Amniotic epithelial cell (primary cell): ENCODE measurements at regions not wholly inside any gene's neighbourhood (a gene's known extent, or its start where the extent isn't known, plus 50 kb on each side); places are given as distances from the start of the nearest gene placed in this dataset.

Experiments used
- DNase-seq: peaks from one replicate; pipeline ENCODE4 v3.0.0-alpha.2; 2010; ENCODE audit warnings: low read depth

GRCh38 chr5:103498800-103499551 is 63.6 kb downstream of the NUDT12 start:
- no peak for DNase-seq

- DNase-seq: no peak
Observed at GRCh38 chr5:103498211-103498610, 64.4 kb downstream of the NUDT12 start.

- no peak for DNase-seq
Observed at GRCh38 chr5:103497781-103498180, 64.8 kb downstream of the NUDT12 start.

- no peak for DNase-seq
Observed at GRCh38 chr5:103490030-103490739, 72.4 kb downstream of the NUDT12 start.

GRCh38 chr5:103489307-103489706 is 73.3 kb downstream of the NUDT12 start:
- DNase-seq: no peak

GRCh38 chr5:103487822-103488493 is 74.6 kb downstream of the NUDT12 start:
- no peak for DNase-seq

- DNase-seq: peak; percentile 78
Observed at GRCh38 chr5:103487218-103487617, 75.4 kb downstream of the NUDT12 start.

- no peak for DNase-seq
Observed at GRCh38 chr5:103486739-103487138, 75.8 kb downstream of the NUDT12 start.

- DNase-seq: no peak
Observed at GRCh38 chr5:103480246-103480645, 82.3 kb downstream of the NUDT12 start.

GRCh38 chr5:103477678-103478077 is 84.9 kb downstream of the NUDT12 start:
- DNase-seq: no peak

GRCh38 chr5:103476811-103477210 is 85.8 kb downstream of the NUDT12 start:
- DNase-seq: no peak

- peak; percentile 53 for DNase-seq
Observed at GRCh38 chr5:103475629-103476240, 86.9 kb downstream of the NUDT12 start.

GRCh38 chr5:103474677-103475076 is 87.9 kb downstream of the NUDT12 start:
- DNase-seq: peak; percentile 15

- peak; percentile 82 for DNase-seq
Observed at GRCh38 chr5:103473725-103474124, 88.9 kb downstream of the NUDT12 start.

- peak; percentile 77 for DNase-seq
Observed at GRCh38 chr5:103472830-103473229, 89.8 kb downstream of the NUDT12 start.

GRCh38 chr5:103472265-103472664 is 90.3 kb downstream of the NUDT12 start:
- peak; percentile 40 for DNase-seq

GRCh38 chr5:103469288-103470040 is 93.1 kb downstream of the NUDT12 start:
- peak; percentile 67 for DNase-seq

- no peak for DNase-seq
Observed at GRCh38 chr5:103467831-103468230, 94.8 kb downstream of the NUDT12 start.

GRCh38 chr5:103466495-103466894 is 96.1 kb downstream of the NUDT12 start:
- DNase-seq: peak; percentile 60

GRCh38 chr5:103465891-103466290 is 96.7 kb downstream of the NUDT12 start:
- peak; percentile 33 for DNase-seq

- DNase-seq: no peak
Observed at GRCh38 chr5:103464835-103465484, 97.6 kb downstream of the NUDT12 start.
